Panc1 (cell line): ENCODE measurements at regions not wholly inside any gene's neighbourhood (a gene's known extent, or its start where the extent isn't known, plus 50 kb on each side); places are given as distances from the start of the nearest gene placed in this dataset.
A peak's percentile ranks its signal among the peaks of the same experiment; 100 is the strongest.

ENCODE experiments used
- ATAC-seq: fragments of 200-7000 bp; cut with Tn5 transposase; 2 replicates; pipeline ENCODE4 v1.9.1; 2020; ENCODE audit warnings: mild to moderate bottlenecking, moderate library complexity
- BruUV-seq: library from RNA; stranded (reverse); fragments of 400-500 nt; replicated peaks from 2 replicates; lab custom pipeline; 2021; lab: Mats Ljungman, UMichigan
- CTCF ChIA-PET: fragments of 300-600 bp; sonication (Branson Sonifier 250); formaldehyde crosslinking; loops from one replicate; lab custom pipeline; 2022; ENCODE audit warnings: antibody characterized with exemption; lab: Charles Lee
- POLR2A ChIA-PET: fragments of 300-600 bp; sonication (Branson Sonifier 250); formaldehyde crosslinking; loops from one replicate; lab custom pipeline; 2022; ENCODE audit warnings: antibody characterized with exemption; lab: Charles Lee
- DNase-seq: peaks from one replicate; pipeline ENCODE4 v3.0.0-alpha.2; 2010; ENCODE audit warnings: low read depth, low spot score
- H3K27ac ChIP-seq: 2 replicates; pipeline ENCODE4 v1.5.1; 2011; ENCODE audit warnings: mild to moderate bottlenecking, low read length, inconsistent platforms
- H3K27me3 ChIP-seq: fragments of 200-500 bp; sonication (Bioruptor generic); 2 replicates; pipeline ENCODE4 v1.6.0; 2014; ENCODE audit warnings: low read length, inconsistent platforms; ENCODE audit not compliant: control insufficient read depth, insufficient read depth
- H3K36me3 ChIP-seq: fragments of 200-500 bp; sonication (Bioruptor generic); 2 replicates; pipeline ENCODE4 v1.5.1; 2014; ENCODE audit warnings: inconsistent platforms, mild to moderate bottlenecking, low read length, moderate library complexity; ENCODE audit not compliant: control insufficient read depth, insufficient read depth
- H3K4me1 ChIP-seq: 2 replicates; pipeline ENCODE4 v1.5.1; 2011; ENCODE audit warnings: inconsistent platforms, mild to moderate bottlenecking, low read length, moderate library complexity; ENCODE audit not compliant: control insufficient read depth, insufficient read depth
- H3K4me3 ChIP-seq, 2 experiments: 2 replicates each; pipeline ENCODE4 v1.5.1; 2011 to 2012; ENCODE audit warnings: low read depth in 2 of 2, low read length in 2 of 2, mild to moderate bottlenecking in 2 of 2, inconsistent platforms in 1 of 2, moderate library complexity in 1 of 2
- H3K9me3 ChIP-seq: fragments of 200-500 bp; sonication (Bioruptor generic); 2 replicates; pipeline ENCODE4 v1.5.1; 2014; ENCODE audit warnings: low read depth, mild to moderate bottlenecking, inconsistent platforms, low read length, moderate library complexity; ENCODE audit not compliant: control insufficient read depth, insufficient read depth
- CTCF ChIP-seq: fragments of 450-650 bp; IDR thresholded peaks from 2 replicates; pipeline ENCODE4 v1.5.1; 2017; ENCODE audit warnings: mild to moderate bottlenecking
- POLR2AphosphoS5 ChIP-seq: IDR thresholded peaks from 2 replicates; pipeline ENCODE4 v1.6.1; 2012; ENCODE audit warnings: mild to moderate bottlenecking, low read depth, low read length, moderate library complexity
- REST ChIP-seq, 2 experiments: IDR thresholded peaks; 2 replicates each; pipeline ENCODE4 v1.6.1; 2011 to 2012; ENCODE audit warnings: low read depth in 2 of 2, control low read depth in 1 of 2, low read length in 1 of 2, mild to moderate bottlenecking in 1 of 2, moderate library complexity in 1 of 2; ENCODE audit not compliant: insufficient read depth in 1 of 2
- SIN3A ChIP-seq: IDR thresholded peaks from 2 replicates; pipeline ENCODE4 v1.6.1; 2012; ENCODE audit warnings: low read depth, mild to moderate bottlenecking, low read length, moderate library complexity, borderline replicate concordance; ENCODE audit not compliant: insufficient read depth
- TCF7L2 ChIP-seq: IDR thresholded peaks from 2 replicates; pipeline ENCODE4 v1.6.1; 2011; ENCODE audit warnings: mild to moderate bottlenecking, low read depth, low read length, inconsistent platforms
- in situ Hi-C: cut with HindIII; loops from 2 replicates; pipeline ENCODE4 v1.10.0; 2016; ENCODE audit warnings: low sequenced_read_pairs, low pct_unique_long_range_greater_than_20kb
- intact Hi-C: fragments of 100-400 bp; cut with micrococcal nuclease; formaldehyde crosslinking; loops from one replicate; pipeline ENCODE4 v1.10.0; 2022; ENCODE audit not compliant: unreplicated experiment

- peaks cover 13% of the 10 kb centered on the region; the same call in 1 of the 2 replicates for H3K9me3 ChIP-seq
- H3K36me3 ChIP-seq, result no peaks in the 10 kb centered on the region
- H3K4me3 ChIP-seq, result no peak overlapping the region
- H3K27ac ChIP-seq, result no peak overlapping the region
- H3K27me3 ChIP-seq, result no peaks in the 10 kb centered on the region
- ChIA-PET POLR2A (interaction anchor here (0.6 kb wide), 1 partner anchor 278 kb away, joined by 4 read pairs; no protein-coding TSS in a partner anchor), CTCF (no interaction called here)
- in situ Hi-C loops, result no loop called here
- no peak for DNase-seq
- H3K4me1 ChIP-seq, result peaks cover 2% of the 10 kb centered on the region; the same call in 1 of the 2 replicates
- BruUV-seq, result no TSS peak
- intact Hi-C loops, result no loop called here
- 0 out of 2 replicates have a peak, but pooled peaks have one; percentile 28 for TF ChIP-seq TCF7L2
- TF ChIP-seq REST (IDR thresholded peaks at IDR 0.05; ENCODE audit: insufficient read depth in 1 of 2, low read depth in 2 of 2, low read length in 1 of 2), result no peak
- peak; percentile 77 for ATAC-seq
Observed at GRCh38 chr13:79767126-79767525, 286.2 kb downstream of the NDFIP2 start.

GRCh38 chr13:79765331-79765730, 284.4 kb downstream of the NDFIP2 start:
- H3K27me3 ChIP-seq, result no peaks in the 10 kb centered on the region
- BruUV-seq, result no TSS peak
- intact Hi-C loops (no loop called here), in situ Hi-C loops (no loop called here)
- no peak for DNase-seq
- peaks cover 2% of the 10 kb centered on the region; the same call in 1 of the 2 replicates for H3K4me1 ChIP-seq
- no peaks in the 10 kb centered on the region for H3K36me3 ChIP-seq
- CTCF ChIA-PET, result no interaction called here
- no peak overlapping the region; the same call in 1 of the 2 replicates for H3K27ac ChIP-seq
- H3K4me3 ChIP-seq, result no peak overlapping the region
- no peak for ATAC-seq
- H3K9me3 ChIP-seq, result peaks cover 9% of the 10 kb centered on the region; the same call in 1 of the 2 replicates
- TF ChIP-seq CTCF (no peak), POLR2AphosphoS5 (no peak), SIN3A (no peak), TCF7L2 (no peak), REST (IDR thresholded peaks at IDR 0.05; ENCODE audit: insufficient read depth in 1 of 2, low read depth in 2 of 2, low read length in 1 of 2) (no peak)
- POLR2A ChIA-PET, result no interaction called here
